ENCODE measurements at regions not wholly inside any gene's neighbourhood (a gene's known extent, or its start where the extent isn't known, plus 50 kb on each side); places are given as distances from the start of the nearest gene placed in this dataset.

- TF ChIP-seq CTCF (conservative IDR thresholded peaks at IDR 0.05; ENCODE audit: low read depth, low read length), result no peak
- TF ChIP-seq EZH2 (IDR thresholded peaks at IDR 0.05; ENCODE audit: borderline replicate concordance, low read depth, low read length, poor library complexity, severe bottlenecking), result no peak
Observed at GRCh38 chrX:3522101-3522650, 175.7 kb upstream of the MXRA5 start.

Data from A673 (cell line).